ENCODE measurements at regions not wholly inside any gene's neighbourhood (a gene's known extent, or its start where the extent isn't known, plus 50 kb on each side); places are given as distances from the start of the nearest gene placed in this dataset.
"Not testable (repeated sequence)": the region's sequence is repeated elsewhere in the genome, so short reads cannot be mapped to it uniquely, and the experiment has no call there.

GRCh38 chr7:3094701-3095445, 51.2 kb upstream of the CARD11 start:
- ATAC-seq (peak; percentile 63), DNase-seq (ENCODE audit: low spot score) (no peak)
- intact Hi-C loops (cut with DNase I), result no loop called here

DNA sequence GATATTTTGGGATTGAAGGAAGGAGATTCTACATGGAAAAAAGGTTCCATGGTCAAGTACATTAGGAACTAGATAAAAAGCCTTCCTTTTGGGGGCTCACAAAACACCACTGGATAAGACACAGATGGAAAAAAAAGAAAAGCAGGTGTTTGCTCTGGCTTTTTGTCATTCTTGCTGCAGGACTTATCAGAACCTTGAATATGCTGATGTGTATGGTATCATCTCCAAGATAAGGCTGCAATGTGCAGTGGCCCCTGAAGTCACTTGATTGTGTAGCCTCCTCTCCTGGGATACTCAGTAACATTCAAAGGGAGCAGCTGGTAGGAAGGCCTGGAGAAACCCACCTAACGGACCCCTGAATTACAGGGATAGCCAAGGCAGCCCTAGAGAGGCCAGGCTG, 54.1 kb upstream of the CARD11 start:
- intact Hi-C loops (cut with DNase I), result no loop called here
- no peak for ATAC-seq
- DNase-seq (ENCODE audit: low spot score), result no peak

- intact Hi-C loops (cut with DNase I), result no loop called here
- DNase-seq (ENCODE audit: low spot score), result no peak
- ATAC-seq, result no peak
Measured at GRCh38 chr7:3102159-3102558, 58.5 kb upstream of the CARD11 start.

DNA sequence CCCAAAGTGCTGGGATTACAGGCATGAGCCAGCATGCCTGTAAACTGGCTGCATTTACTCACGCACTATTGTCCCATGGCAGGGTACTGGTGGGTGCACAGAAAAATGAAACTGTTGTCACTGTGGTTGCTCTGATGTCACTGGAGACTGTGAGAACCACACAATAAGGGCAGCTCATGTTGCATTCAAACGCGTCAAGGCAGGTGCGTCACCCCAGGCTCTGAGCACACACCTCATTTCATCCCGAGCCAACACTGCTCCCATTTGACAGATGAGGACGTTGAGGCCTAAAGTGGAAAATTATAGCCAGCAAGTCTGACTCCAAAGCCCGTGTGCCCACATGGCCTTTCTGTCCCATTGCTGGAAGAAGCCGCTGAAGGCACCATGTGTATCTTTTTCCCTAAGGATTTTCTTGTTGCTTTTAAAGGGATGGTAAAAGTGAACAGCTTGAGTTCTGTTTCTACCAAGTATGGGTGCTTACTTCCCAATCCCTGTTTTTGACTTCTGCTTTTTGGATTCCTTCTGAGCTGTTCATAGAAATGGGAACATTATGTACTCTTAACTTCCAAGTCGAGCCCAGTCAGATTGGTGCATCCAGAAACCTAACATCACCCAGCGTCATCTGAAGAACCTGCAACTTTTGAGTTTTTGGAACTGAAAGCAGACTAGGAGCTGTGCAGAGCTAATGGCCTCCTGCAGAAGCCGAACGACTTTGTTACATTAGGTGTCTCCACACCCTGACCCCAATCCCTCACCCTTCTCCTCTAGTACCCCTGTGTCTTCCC, 60.1 kb upstream of the CARD11 start:
- DNase-seq (ENCODE audit: low spot score), result no peak
- ATAC-seq, result peak; percentile 49
- intact Hi-C loops (cut with DNase I), result no loop called here

DNA sequence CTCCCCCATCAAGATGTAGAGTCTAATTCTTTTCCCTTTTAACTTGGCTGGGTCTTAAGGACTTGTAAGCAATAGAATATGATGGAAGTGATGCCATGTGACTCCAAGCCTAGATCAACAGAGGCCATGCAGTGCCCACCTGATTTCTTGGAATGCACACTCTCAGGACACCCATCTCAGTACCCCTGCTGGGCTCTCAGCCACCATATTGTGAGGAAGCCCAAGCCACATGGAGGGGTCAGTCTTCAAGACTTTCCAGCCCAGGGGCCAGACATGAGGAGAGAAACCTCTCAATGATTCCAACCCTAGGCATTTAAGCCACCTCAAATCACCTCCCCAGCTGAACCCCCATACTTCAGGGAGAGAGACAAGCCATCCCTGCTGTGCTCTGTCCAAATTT, 62.2 kb upstream of the CARD11 start:
- ATAC-seq (no peak), DNase-seq (ENCODE audit: low spot score) (no peak)
- intact Hi-C loops (cut with DNase I), result no loop called here

DNA sequence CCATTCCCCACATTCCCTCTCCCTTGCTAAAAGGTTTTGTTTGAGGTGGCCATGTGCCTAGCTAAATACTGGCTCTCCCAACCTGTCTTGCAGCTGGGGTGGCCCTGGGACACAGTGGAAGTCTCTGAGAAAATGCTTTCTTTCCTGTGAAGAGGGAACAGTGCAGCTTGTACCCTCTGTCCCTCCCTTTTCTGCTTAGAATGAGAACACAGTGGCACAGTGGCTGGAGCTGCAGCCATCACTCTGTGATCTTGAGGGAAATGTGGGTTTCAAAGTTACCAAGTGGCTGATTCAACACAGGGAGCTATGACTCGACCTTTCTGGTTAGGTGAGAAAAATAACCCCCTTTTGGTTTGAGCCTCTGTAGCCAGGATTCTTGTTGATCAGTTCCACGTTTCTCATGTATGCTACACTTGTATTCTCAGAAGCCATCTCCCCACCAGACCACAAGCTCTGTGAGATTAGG, 62.7 kb upstream of the CARD11 start:
- ATAC-seq (no peak), DNase-seq (ENCODE audit: low spot score) (no peak)

GRCh38 chr7:3107228-3107763, 63.6 kb upstream of the CARD11 start:
- intact Hi-C loops (cut with DNase I), result no loop called here
- ATAC-seq, result no peak
- no peak for DNase-seq (ENCODE audit: low spot score)

More for the DNA sequence above, 62.7 kb upstream of the CARD11 start:
- intact Hi-C loops (cut with DNase I), result no loop called here

GRCh38 chr7:3107889-3108570, 64.4 kb upstream of the CARD11 start:
- ATAC-seq (no peak), DNase-seq (ENCODE audit: low spot score) (no peak)
- intact Hi-C loops (cut with DNase I), result no loop called here

DNA sequence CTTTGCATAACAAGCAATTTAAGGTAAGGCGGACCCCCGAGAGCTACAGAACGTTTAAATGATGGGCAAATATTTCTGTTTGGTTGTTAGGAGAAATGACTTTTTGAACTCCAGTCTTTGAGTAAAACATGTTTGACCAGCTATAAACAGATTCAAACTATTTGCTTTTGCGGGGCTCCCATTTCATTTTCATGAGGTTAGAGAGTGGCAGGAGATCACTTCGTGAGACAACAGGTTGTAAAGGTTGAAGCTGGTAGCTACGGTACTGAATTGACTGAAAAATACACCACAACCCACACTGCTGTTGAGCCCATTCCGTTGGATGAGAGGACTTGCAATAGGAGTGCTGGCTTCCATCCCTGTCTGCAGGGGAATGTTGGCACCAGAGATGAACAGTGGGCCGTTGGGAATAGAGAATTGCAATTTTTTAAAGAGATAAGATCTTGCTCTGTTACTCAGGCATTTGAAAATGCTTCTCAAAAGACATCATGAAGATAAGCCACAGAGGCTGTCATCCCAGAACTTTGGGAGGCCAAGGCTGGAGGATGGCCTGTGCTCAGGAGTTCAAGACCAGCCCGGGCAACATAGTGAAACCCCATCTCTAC, 65.7 kb upstream of the CARD11 start:
- ATAC-seq (no peak), DNase-seq (ENCODE audit: low spot score) (no peak)
- intact Hi-C loops (cut with DNase I), result no loop called here

- DNase-seq (ENCODE audit: low spot score) (no peak), ATAC-seq (no peak)
- intact Hi-C loops (cut with DNase I), result no loop called here
Measured at GRCh38 chr7:3112479-3113134, 68.9 kb upstream of the CARD11 start.

GRCh38 chr7:3114917-3115316, 71.2 kb upstream of the CARD11 start:
- DNase-seq (ENCODE audit: low spot score) (no peak), ATAC-seq (no peak)
- intact Hi-C loops (cut with DNase I), result no loop called here

DNA sequence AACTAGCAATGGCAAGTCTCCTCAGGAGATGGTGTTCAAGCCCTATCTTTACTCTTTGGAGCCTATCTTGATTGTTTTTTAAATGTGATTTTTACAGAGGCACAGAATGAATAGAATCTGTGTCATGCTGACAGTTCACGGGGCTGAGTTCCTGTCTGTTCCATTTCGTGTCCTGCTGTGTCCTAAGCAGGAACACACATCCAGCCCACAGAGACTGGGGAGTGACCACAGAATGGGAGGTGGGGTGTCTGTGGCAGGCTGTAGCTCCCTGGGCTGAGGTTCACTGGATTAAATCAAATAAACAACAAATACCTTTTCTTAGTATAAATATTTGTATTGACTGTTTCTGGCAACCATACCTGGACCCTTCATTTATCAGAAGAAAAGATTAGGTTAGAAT, 73.4 kb upstream of the CARD11 start:
- no peak for ATAC-seq
- intact Hi-C loops (cut with DNase I), result no loop called here
- DNase-seq (ENCODE audit: low spot score), result no peak

GRCh38 chr7:3117488-3118231, 74.0 kb upstream of the CARD11 start:
- intact Hi-C loops (cut with DNase I), result no loop called here
- DNase-seq (ENCODE audit: low spot score) (no peak), ATAC-seq (no peak)

GRCh38 chr7:3119352-3119927, 75.8 kb upstream of the CARD11 start:
- DNase-seq (ENCODE audit: low spot score); ATAC-seq; intact Hi-C loops (cut with DNase I): not testable (repeated sequence)

DNA sequence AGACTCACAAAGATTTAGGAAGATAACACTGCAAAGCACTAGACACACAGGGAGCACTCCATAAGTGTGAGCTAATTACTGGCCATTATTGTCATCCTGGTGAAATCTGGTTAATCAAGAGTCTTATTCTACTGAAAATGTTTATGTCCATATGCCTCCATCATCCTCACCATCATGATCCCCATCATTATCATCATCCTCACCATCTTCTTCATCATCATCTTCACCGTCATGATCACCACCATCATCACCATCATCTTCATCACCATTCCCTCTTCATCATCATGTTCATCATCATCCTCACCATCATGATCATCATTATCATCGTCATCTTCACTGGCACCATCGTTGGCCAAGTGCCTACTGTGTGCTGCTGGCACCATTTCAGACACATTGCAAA, 76.3 kb upstream of the CARD11 start:
- intact Hi-C loops (cut with DNase I), result no loop called here
- no peak for DNase-seq (ENCODE audit: low spot score)
- no peak for ATAC-seq

- no peak for ATAC-seq
Measured at GRCh38 chr7:3120513-3120912, 76.8 kb upstream of the CARD11 start.

GRCh38 chr7:3128857-3129490, 85.3 kb upstream of the CARD11 start:
- intact Hi-C loops (cut with DNase I), result no loop called here
- no peak for DNase-seq (ENCODE audit: low spot score)
- no peak for ATAC-seq

More at GRCh38 chr7:3120513-3120912, 76.8 kb upstream of the CARD11 start:
- no peak for DNase-seq (ENCODE audit: low spot score)
- intact Hi-C loops (cut with DNase I), result no loop called here
